ENCODE measurements at regions not wholly inside any gene's neighbourhood (a gene's known extent, or its start where the extent isn't known, plus 50 kb on each side); places are given as distances from the start of the nearest gene placed in this dataset.

DNA sequence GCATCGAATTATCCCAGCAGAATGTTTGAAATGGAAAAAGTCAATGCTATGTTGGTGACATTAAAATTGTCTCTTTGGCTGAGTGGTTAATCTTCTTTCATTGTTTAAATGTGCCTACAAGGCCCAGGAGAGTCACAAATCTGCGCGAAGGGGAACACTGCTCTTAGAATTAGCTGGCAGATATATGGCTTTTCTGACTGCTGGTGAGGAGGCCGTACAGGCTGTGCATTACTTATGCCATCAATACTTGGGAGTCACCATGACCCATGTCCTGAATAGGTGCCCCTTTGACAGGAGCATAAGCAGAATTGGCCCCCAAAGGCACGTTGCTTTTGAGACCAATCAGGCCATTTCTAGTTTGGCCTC, 521.5 kb downstream of the FUT8 start:
- ATAC-seq (ENCODE audit: low read depth) (no peak), DNase-seq (no peak)
- H3K14ac ChIP-seq (replicated peaks; ENCODE audit: low read depth, low read length): no peak overlapping the region
- no peak overlapping the region for H3K18ac ChIP-seq (ENCODE audit: low read depth, low read length)
- no TSS peak for BruUV-seq (replicated peaks)
- no peaks in the 10 kb centered on the region for H3K36me3 ChIP-seq (ENCODE audit: control insufficient read depth, insufficient read depth, low read length)
- no peak overlapping the region for H4K8ac ChIP-seq (ENCODE audit: low read depth in 2 of 2, low read length in 2 of 2)
- H3K4me2 ChIP-seq (ENCODE audit: low read depth, low read length): no peak overlapping the region
- H3K9ac ChIP-seq (ENCODE audit: low read depth, low read length): no peak overlapping the region
- H3K23ac ChIP-seq (ENCODE audit: low read depth, low read length): no peak overlapping the region
- H2AFZ ChIP-seq (replicated peaks; ENCODE audit: low read length, poor library complexity): no peak overlapping the region
- no peaks in the 10 kb centered on the region for H3K9me1 ChIP-seq (ENCODE audit: insufficient read depth, low read length)
- WGBS, 2 experiments (ENCODE audit: extremely low coverage in 2 of 2, insufficient read length in 1 of 2): 62% methylated on average over 5 of the region's 5 CpGs; no CpG with 5 or more reads in 1 of the 2 experiments
- ChIA-PET CTCF (no interaction called here), POLR2A (ENCODE audit: unreplicated experiment) (no interaction called here)
- H2BK120ac ChIP-seq (ENCODE audit: low read depth, low read length): no peak overlapping the region
- in situ Hi-C loops (cut with MboI; ENCODE audit: low sequenced_read_pairs): no loop called here
- no peak overlapping the region for H2BK15ac ChIP-seq (ENCODE audit: low read depth, low read length)
- H3K4me3 ChIP-seq (ENCODE audit: insufficient read depth, low read depth, low read length): no peak overlapping the region
- no peaks in the 10 kb centered on the region for H3K4me1 ChIP-seq (ENCODE audit: control insufficient read depth, insufficient read depth, low read length)
- H4K20me1 ChIP-seq (ENCODE audit: insufficient read depth, low read length): no peaks in the 10 kb centered on the region
- no peak overlapping the region for H2AK9ac ChIP-seq (replicated peaks; ENCODE audit: low read depth, low read length, poor library complexity)
- no peaks in the 10 kb centered on the region for H3K27me3 ChIP-seq (ENCODE audit: control insufficient read depth, insufficient read depth, low read length)
- H4K91ac ChIP-seq (ENCODE audit: insufficient read depth, low read depth, low read length): no peak overlapping the region
- intact Hi-C loops (cut with micrococcal nuclease): no loop called here
- no peak overlapping the region for H2BK5ac ChIP-seq (ENCODE audit: low read depth, low read length, poor library complexity, severe bottlenecking)
- no peak overlapping the region for H2BK20ac ChIP-seq (ENCODE audit: low read depth, low read length)
- no peaks in the 10 kb centered on the region for H3K79me1 ChIP-seq (ENCODE audit: low read depth in 1 of 2, low read length in 2 of 2)
- TF ChIP-seq, protein P1, sequence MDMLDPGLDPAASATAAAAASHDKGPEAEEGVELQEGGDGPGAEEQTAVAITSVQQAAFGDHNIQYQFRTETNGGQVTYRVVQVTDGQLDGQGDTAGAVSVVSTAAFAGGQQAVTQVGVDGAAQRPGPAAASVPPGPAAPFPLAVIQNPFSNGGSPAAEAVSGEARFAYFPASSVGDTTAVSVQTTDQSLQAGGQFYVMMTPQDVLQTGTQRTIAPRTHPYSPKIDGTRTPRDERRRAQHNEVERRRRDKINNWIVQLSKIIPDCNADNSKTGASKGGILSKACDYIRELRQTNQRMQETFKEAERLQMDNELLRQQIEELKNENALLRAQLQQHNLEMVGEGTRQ (IDR thresholded peaks at IDR 0.05; ENCODE audit: low read depth, low read length): no peak
- no peak for TF ChIP-seq MXI1 (IDR thresholded peaks at IDR 0.05; ENCODE audit: borderline replicate concordance, low read depth, low read length)
- TF ChIP-seq BHLHE40 (IDR thresholded peaks at IDR 0.05; ENCODE audit: low read depth, low read length): no peak
- TF ChIP-seq, protein P2, sequence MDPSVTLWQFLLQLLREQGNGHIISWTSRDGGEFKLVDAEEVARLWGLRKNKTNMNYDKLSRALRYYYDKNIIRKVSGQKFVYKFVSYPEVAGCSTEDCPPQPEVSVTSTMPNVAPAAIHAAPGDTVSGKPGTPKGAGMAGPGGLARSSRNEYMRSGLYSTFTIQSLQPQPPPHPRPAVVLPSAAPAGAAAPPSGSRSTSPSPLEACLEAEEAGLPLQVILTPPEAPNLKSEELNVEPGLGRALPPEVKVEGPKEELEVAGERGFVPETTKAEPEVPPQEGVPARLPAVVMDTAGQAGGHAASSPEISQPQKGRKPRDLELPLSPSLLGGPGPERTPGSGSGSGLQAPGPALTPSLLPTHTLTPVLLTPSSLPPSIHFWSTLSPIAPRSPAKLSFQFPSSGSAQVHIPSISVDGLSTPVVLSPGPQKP (IDR thresholded peaks at IDR 0.05; ENCODE audit: borderline replicate concordance, low read depth, low read length): no peak
- TF ChIP-seq MAFK (IDR thresholded peaks at IDR 0.05; ENCODE audit: low read depth, low read length): no peak
- TF ChIP-seq CHD1 (IDR thresholded peaks at IDR 0.05; ENCODE audit: low read depth, low read length): no peak
- no peak for TF ChIP-seq SMC3 (IDR thresholded peaks at IDR 0.05; ENCODE audit: low read depth, low read length)
- TF ChIP-seq NFE2L2 (IDR thresholded peaks at IDR 0.05; ENCODE audit: low read depth, low read length): no peak
- TF ChIP-seq, protein P3, sequence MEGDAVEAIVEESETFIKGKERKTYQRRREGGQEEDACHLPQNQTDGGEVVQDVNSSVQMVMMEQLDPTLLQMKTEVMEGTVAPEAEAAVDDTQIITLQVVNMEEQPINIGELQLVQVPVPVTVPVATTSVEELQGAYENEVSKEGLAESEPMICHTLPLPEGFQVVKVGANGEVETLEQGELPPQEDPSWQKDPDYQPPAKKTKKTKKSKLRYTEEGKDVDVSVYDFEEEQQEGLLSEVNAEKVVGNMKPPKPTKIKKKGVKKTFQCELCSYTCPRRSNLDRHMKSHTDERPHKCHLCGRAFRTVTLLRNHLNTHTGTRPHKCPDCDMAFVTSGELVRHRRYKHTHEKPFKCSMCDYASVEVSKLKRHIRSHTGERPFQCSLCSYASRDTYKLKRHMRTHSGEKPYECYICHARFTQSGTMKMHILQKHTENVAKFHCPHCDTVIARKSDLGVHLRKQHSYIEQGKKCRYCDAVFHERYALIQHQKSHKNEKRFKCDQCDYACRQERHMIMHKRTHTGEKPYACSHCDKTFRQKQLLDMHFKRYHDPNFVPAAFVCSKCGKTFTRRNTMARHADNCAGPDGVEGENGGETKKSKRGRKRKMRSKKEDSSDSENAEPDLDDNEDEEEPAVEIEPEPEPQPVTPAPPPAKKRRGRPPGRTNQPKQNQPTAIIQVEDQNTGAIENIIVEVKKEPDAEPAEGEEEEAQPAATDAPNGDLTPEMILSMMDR (conservative IDR thresholded peaks at IDR 0.05; ENCODE audit: low read depth, low read length): no peak
- H4K5ac ChIP-seq (ENCODE audit: low read depth, low read length): no peak overlapping the region
- no peak overlapping the region for H3K27ac ChIP-seq (ENCODE audit: insufficient read depth, low read length)
- H2AK5ac ChIP-seq (ENCODE audit: low read depth, low read length): no peak overlapping the region
- dilution Hi-C loops (cut with HindIII; ENCODE audit: low sequenced_read_pairs, unreplicated experiment): no loop called here
- H3K4ac ChIP-seq (ENCODE audit: low read depth, low read length): no peak overlapping the region
- H3K56ac ChIP-seq (ENCODE audit: extremely low read depth, insufficient read depth, low read length): no peak overlapping the region
- H3K9me3 ChIP-seq (ENCODE audit: control insufficient read depth, insufficient read depth, low read length): no peaks in the 10 kb centered on the region
